NCI-H1417 (cell line): ENCODE measurements at regions not wholly inside any gene's neighbourhood (a gene's known extent, or its start where the extent isn't known, plus 50 kb on each side); places are given as distances from the start of the nearest gene placed in this dataset.
A peak's percentile ranks its signal among the peaks of the same experiment; 100 is the strongest.

Source experiments
- DNase-seq, 3 experiments: peaks; one replicate each; lab custom pipeline; 2025; lab: John Stamatoyannopoulos, UW

DNA sequence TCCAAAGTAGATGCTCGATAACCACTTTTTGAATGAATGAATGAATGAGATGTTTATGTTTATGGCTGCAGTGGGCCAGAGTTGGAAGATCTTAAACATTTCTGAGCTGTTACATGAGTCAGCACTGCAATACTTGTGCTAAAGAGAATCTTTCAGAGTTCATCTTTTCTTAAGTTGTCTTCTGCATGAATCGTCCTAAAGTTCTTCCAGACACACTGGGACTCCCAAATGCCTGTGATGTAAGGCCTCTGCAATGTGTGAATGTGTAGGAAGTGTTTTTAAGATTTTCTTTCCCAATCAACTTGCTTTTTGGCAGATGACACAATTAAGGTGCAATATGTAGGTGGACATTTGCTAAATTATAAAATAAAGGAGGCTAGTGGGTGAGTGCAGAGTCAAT is 50.3 kb upstream of the TRIM9 start:
- DNase-seq, result no peak

GRCh38 chr14:51147183-51147582 is 52.3 kb upstream of the TRIM9 start:
- no peak for DNase-seq

- DNase-seq, result no peak
Observed at GRCh38 chr14:51155326-51155725, 60.4 kb upstream of the TRIM9 start.

DNA sequence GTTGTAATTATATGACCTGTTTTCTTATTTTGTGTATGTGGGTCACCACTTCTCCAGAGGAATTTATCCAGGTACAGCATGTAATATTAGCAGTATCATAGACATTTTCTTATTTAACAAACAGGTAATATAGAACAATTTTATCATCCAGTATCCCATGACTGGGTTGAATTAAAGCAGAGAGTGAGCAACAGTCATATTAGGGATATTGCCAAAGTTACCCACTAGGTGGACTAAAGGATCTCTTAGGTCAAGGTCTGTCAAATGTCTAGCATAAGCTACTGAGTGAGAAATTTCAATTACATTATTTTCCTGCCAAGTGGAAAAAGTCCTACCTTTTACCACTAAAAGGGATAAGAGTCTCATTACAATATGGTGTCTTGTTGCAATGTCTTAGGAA is 62.1 kb upstream of the TRIM9 start:
- peak in 2 of 3 experiments; percentile 27 to 48 for DNase-seq

- DNase-seq, result no peak
Observed at GRCh38 chr14:51160871-51161270, 66.0 kb upstream of the TRIM9 start.

GRCh38 chr14:51165415-51165814 is 70.5 kb upstream of the TRIM9 start:
- no peak for DNase-seq

GRCh38 chr14:51167587-51168214 is 72.3 kb upstream of the TMX1 start:
- no peak for DNase-seq

- no peak for DNase-seq
Observed at GRCh38 chr14:51168215-51168613, 71.8 kb upstream of the TMX1 start.

DNA sequence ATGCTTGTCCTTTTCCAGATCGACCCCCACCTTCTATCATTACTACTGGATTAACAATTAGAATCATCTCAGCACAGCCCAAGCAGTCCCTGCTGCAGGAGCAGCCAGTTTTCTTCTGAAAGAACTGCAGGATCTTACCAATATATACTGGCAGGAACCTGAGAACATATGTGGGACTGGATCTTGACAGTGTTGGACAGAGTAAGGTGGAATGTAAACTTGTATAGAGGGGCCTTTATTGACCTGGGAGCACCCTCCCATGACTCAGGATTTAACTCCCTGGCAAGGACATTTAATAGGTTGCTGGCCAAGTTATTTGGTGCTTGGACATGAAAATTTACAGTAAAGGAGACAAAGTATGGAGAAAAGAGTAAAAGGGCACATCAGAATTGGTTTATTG is 66.2 kb upstream of the TMX1 start:
- no peak for DNase-seq

- no peak for DNase-seq
Observed at GRCh38 chr14:51176839-51177238, 63.2 kb upstream of the TMX1 start.

DNA sequence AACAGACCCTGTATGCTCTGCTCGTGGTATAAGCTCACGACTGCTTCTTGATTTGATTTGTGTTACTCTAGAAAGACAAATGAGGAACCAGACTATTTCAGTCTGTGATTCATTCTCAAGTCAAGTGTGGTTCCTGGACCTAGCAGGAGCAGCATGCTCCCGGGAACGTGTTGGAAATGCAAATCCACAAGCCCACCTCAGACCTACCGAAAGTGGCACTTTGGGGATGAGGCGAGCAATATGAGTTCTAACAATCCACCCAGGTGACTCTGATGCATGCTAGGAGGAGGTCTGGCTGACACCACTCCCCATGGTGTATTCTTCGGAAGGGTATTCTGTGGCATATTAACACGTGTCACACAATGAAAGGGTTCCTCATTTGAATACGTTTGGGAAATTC is 59.5 kb upstream of the TMX1 start:
- no peak for DNase-seq

DNA sequence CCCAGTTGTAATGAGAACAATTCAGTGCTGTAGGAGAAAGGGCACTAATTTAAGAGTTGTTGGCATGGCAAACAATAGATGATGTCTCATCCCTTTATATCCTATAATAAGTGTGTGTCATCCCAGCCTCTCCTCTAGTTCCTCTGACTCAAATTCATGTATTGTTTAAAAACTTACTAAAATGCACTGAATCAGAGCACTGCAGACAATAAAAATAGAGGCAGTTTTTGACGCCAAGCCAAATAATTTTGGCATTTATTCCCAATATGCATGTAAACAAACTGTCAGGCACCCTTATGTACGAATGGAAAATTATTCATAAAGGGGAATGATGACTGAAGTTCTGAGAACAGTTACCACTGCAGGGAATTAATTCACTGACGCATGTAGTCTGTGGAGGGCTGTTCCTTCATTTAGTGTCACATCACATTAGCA is 57.9 kb upstream of the TMX1 start:
- DNase-seq, result no peak

GRCh38 chr14:51185180-51185579 is 54.9 kb upstream of the TMX1 start:
- DNase-seq, result no peak

DNA sequence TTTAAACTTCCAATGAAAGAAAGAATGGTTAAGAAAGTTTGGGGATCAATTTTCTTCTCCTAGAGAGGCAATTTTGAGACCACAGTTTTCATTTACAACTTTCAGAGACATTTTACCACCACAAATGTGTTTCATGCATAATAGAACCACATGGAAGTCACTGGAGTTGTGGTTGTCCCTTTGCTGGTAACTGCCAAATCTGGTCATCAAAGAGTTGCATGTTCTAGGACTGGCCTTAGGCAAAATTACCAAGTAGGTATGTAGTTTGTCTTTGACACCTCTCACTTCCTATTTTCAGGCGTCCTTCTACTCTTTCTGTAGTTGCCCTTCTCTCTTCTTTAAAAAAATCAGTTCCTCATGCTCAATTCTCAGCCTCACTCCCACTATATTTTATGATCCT is 54.3 kb upstream of the TMX1 start:
- no peak for DNase-seq

DNA sequence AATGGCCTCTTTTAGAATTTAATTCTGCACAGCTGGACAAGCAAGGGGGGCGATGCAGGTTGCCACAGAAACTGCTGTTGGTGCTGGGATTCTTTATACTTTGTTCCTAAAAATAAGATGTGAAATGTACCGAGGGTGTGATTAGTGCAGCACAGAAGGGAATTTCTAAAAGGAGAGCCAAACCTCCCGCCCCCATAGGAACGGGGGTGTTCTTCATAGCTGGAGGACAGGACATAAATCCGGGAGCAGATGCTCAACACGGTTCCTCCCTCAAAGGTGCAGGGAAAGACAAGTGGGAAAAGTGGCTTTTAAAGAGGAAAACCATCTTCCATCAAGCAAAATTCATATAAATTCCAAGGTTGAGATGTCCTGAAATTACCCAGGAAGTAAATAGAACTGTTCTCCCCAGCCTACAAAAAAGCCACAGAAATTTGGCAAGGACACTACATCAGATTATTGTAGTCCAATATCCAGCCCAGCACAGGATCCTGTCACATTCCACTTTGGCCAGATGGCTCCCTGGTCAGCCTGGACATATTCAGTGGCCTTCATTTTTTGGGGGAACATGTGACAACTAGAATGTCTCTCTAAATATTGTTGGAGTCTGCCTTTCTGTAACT is 51.4 kb upstream of the TMX1 start:
- no peak for DNase-seq

DNA sequence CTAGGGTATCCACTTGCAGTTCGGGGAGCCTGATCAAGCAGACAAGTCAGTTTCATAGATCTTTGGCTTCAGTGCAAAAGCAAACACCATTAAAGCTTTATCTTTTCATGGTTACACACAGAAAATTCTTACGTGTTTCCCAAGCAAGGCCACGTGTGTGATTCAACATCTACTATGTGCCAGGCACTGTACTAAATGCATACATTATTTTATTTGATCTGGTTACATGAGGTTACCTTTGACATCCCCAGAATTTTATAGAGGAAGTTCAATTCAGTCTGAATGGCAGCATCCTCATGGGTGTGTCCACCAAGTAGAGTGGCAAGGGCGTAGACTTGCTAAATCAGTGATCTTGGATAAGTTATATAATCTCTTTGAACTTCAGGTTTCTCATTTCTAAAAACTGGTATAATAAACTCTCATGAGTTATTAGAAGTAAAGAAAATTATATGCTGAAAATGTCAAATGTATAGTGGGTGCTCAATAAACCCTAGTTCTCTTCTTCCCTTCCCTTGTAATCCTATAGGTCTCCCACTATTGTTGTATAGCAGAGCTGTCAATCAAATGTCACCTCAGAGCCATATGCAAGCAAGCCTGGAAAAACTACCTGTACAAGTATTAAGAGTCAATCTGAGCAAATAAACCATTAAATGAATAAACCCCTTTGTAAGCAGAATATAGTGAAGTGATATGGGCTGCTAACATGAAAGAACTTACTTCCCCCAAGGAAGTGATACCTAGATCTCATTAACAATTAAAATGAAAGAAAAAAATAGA is 50.3 kb upstream of the TMX1 start:
- DNase-seq, result no peak
